ENCODE measurements at regions not wholly inside any gene's neighbourhood (a gene's known extent, or its start where the extent isn't known, plus 50 kb on each side); places are given as distances from the start of the nearest gene placed in this dataset.
"Not testable (repeated sequence)": the region's sequence is repeated elsewhere in the genome, so short reads cannot be mapped to it uniquely, and the experiment has no call there.

- intact Hi-C loops (cut with DNase I): no loop called here
- DNase-seq (ENCODE audit: low spot score in 2 of 2): no peak
- Histone ChIP-seq H3K4me3 (no peak overlapping the region), H3K36me3 (no peaks in the 10 kb centered on the region), H3K9me3 (peaks cover 0 to 11% of the 10 kb centered on the region in 2 donors), H3K27ac (no peak overlapping the region), H3K27me3 (no peaks in the 10 kb centered on the region), H3K4me1 (no peaks in the 10 kb centered on the region)
- TF ChIP-seq, protein P1, sequence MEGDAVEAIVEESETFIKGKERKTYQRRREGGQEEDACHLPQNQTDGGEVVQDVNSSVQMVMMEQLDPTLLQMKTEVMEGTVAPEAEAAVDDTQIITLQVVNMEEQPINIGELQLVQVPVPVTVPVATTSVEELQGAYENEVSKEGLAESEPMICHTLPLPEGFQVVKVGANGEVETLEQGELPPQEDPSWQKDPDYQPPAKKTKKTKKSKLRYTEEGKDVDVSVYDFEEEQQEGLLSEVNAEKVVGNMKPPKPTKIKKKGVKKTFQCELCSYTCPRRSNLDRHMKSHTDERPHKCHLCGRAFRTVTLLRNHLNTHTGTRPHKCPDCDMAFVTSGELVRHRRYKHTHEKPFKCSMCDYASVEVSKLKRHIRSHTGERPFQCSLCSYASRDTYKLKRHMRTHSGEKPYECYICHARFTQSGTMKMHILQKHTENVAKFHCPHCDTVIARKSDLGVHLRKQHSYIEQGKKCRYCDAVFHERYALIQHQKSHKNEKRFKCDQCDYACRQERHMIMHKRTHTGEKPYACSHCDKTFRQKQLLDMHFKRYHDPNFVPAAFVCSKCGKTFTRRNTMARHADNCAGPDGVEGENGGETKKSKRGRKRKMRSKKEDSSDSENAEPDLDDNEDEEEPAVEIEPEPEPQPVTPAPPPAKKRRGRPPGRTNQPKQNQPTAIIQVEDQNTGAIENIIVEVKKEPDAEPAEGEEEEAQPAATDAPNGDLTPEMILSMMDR (IDR thresholded peaks at IDR 0.05): no peak
Observed at GRCh38 chr3:109696932-109697331, 359.6 kb upstream of the DPPA4 start.

GRCh38 chr3:109702252-109702651 is 364.9 kb upstream of the DPPA4 start:
- TF ChIP-seq, protein P1 (IDR thresholded peaks at IDR 0.05): no peak
- DNase-seq (ENCODE audit: low spot score in 2 of 2): no peak
- no peaks in the 10 kb centered on the region for H3K9me3 ChIP-seq
- no peaks in the 10 kb centered on the region for H3K36me3 ChIP-seq
- intact Hi-C loops (cut with DNase I): no loop called here
- H3K27ac ChIP-seq: no peak overlapping the region
- no peak overlapping the region for H3K4me3 ChIP-seq
- H3K27me3 ChIP-seq: no peaks in the 10 kb centered on the region
- no peaks in the 10 kb centered on the region for H3K4me1 ChIP-seq

GRCh38 chr3:109702976-109703375 is 365.6 kb upstream of the DPPA4 start:
- Histone ChIP-seq H3K4me1 (no peaks in the 10 kb centered on the region), H3K36me3 (no peaks in the 10 kb centered on the region), H3K4me3 (no peak overlapping the region), H3K27me3 (no peaks in the 10 kb centered on the region), H3K27ac (no peak overlapping the region), H3K9me3 (no peaks in the 10 kb centered on the region)
- intact Hi-C loops (cut with DNase I): no loop called here
- DNase-seq (ENCODE audit: low spot score in 2 of 2): no peak
- TF ChIP-seq, protein P1 (IDR thresholded peaks at IDR 0.05): no peak

DNA sequence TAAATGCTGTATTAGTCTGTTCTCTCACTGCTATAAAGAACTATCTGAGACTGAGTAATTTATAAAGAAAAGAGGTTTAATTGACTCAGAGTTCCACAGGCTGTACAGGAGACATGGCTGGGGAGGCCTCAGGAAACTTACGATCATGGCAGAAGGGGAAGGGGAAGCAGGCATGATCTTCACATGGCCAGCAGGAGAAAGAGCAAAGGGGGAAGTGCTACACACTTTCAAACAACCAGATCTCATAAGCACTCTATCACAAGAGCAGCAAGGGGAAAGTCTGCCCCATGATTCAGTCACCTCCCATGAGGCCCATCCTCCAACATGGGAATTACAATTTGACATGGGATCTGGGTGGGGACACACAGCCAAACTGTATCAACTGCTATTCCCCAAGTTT is 367.8 kb upstream of the DPPA4 start:
- H3K4me1 ChIP-seq; H3K27ac ChIP-seq; H3K27me3 ChIP-seq; H3K4me3 ChIP-seq; intact Hi-C loops (cut with DNase I); DNase-seq (ENCODE audit: low spot score in 2 of 2); H3K36me3 ChIP-seq; H3K9me3 ChIP-seq: not testable (repeated sequence)

DNA sequence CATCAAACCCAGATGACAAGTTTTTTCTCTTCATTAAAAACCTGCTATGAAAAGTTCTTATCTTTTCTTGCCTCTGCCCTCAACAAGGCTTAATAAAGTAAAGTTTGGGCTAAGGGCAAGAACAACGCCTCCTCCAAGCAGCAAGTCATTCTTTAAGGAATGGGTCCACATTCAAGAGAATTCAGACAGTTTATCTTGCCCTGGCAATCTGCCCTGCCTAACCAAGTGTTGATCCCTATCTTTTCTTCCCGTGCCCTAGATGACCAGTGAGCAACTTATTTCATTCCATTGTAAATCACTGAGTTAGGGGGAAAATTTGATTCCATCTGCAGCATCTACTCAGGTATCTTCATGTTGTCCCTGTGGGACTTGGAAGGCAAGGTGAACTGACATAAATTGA is 370.3 kb upstream of the DPPA4 start:
- Histone ChIP-seq H3K4me1 (no peaks in the 10 kb centered on the region), H3K9me3 (no peaks in the 10 kb centered on the region)
- TF ChIP-seq, protein P1 (IDR thresholded peaks at IDR 0.05): no peak

DNA sequence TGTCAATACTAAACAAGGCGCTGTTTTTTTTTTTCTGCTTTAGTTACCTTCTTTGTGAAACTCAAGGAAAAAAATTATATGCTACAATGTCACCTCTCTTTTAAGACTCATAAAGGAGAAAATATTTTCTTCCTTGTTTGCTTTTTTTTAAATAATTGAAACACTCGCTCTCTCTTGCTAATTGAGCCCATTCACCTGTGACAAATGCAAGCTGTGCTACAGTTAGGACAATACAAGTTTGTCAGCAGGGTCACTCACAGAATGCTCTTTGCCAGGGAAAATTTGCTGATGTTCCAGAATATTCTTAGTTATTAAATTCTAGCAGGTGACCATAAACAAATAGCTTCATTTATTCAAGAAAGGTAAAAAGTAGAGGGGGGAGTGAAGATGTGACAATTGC is 375.9 kb upstream of the DPPA4 start:
- no peaks in the 10 kb centered on the region for H3K27me3 ChIP-seq
- intact Hi-C loops (cut with DNase I): no loop called here
- H3K4me1 ChIP-seq: no peaks in the 10 kb centered on the region
- no peak overlapping the region for H3K27ac ChIP-seq
- no peak for DNase-seq (ENCODE audit: low spot score in 2 of 2)
- no peak overlapping the region for H3K4me3 ChIP-seq
- no peaks in the 10 kb centered on the region for H3K9me3 ChIP-seq
- TF ChIP-seq, protein P1 (IDR thresholded peaks at IDR 0.05): no peak
- H3K36me3 ChIP-seq: no peaks in the 10 kb centered on the region

More for the DNA sequence above, 370.3 kb upstream of the DPPA4 start:
- Histone ChIP-seq H3K27me3 (no peaks in the 10 kb centered on the region), H3K4me3 (no peak overlapping the region), H3K36me3 (no peaks in the 10 kb centered on the region), H3K27ac (no peak overlapping the region)
- no peak for DNase-seq (ENCODE audit: low spot score in 2 of 2)
- intact Hi-C loops (cut with DNase I): no loop called here
